CD14-positive monocyte (primary cell): ENCODE measurements at regions not wholly inside any gene's neighbourhood (a gene's known extent, or its start where the extent isn't known, plus 50 kb on each side); places are given as distances from the start of the nearest gene placed in this dataset.

Source experiments
- DNase-seq, 3 donors: peaks; one replicate each; pipeline ENCODE4 v3.0.0-alpha.2; 2011 to 2022
- H2AFZ ChIP-seq: 2 replicates; pipeline ENCODE4 v1.6.0; 2012; ENCODE audit warnings: mild to moderate bottlenecking, low read depth, low read length, inconsistent platforms; ENCODE audit not compliant: insufficient read depth, poor library complexity, severe bottlenecking
- H3K27ac ChIP-seq, 2 donors: 1 replicate in 1 of 2; 2 replicates in 1 of 2; pipeline ENCODE4 v1.5.1; 2012 to 2013; ENCODE audit warnings: low read length in 2 of 2, control low read depth in 1 of 2, inconsistent platforms in 1 of 2, low read depth in 1 of 2, mild to moderate bottlenecking in 1 of 2
- H3K27me3 ChIP-seq, 2 donors: one replicate each; pipeline versions ENCODE4 v1.6.0 to v1.6.1; 2011 to 2013; ENCODE audit warnings: low read length in 2 of 2; ENCODE audit not compliant: control insufficient read depth in 2 of 2, insufficient read depth in 2 of 2
- H3K36me3 ChIP-seq, 2 donors: replicated peaks in 1 of 2; 1 replicate in 1 of 2; 2 replicates in 1 of 2; pipeline versions ENCODE4 v1.5.1 to v1.6.1; 2012 to 2013; ENCODE audit warnings: low read length in 2 of 2, control low read depth in 1 of 2, inconsistent platforms in 1 of 2, mild to moderate bottlenecking in 1 of 2; ENCODE audit not compliant: insufficient read depth in 2 of 2, control insufficient read depth in 1 of 2
- H3K4me1 ChIP-seq, 2 donors: 1 replicate in 1 of 2; 2 replicates in 1 of 2; pipeline versions ENCODE4 v1.5.1 to v1.6.1; 2012 to 2013; ENCODE audit warnings: low read length in 2 of 2, control low read depth in 1 of 2, inconsistent platforms in 1 of 2, mild to moderate bottlenecking in 1 of 2, moderate library complexity in 1 of 2; ENCODE audit not compliant: insufficient read depth in 2 of 2, control insufficient read depth in 1 of 2
- H3K4me2 ChIP-seq: replicated peaks from 2 replicates; pipeline ENCODE3; 2012; ENCODE audit warnings: low read length, moderate library complexity, mild to moderate bottlenecking; ENCODE audit not compliant: poor library complexity, severe bottlenecking; ENCODE audit errors: extremely low read depth
- H3K4me3 ChIP-seq, 3 experiments: fragments of 200-600 bp in 1 of 3; sonication (generic) in 1 of 3; replicated peaks in 1 of 3; 1 replicate in 2 of 3; 2 replicates in 1 of 3; pipeline ENCODE4 v1.5.1; 2011 to 2013; ENCODE audit warnings: low read length in 3 of 3, mild to moderate bottlenecking in 3 of 3, control low read depth in 2 of 3, low read depth in 2 of 3, inconsistent platforms in 1 of 3, moderate library complexity in 1 of 3
- H3K79me2 ChIP-seq: 2 replicates; pipeline ENCODE4 v1.6.0; 2012; ENCODE audit warnings: mild to moderate bottlenecking, control low read depth, inconsistent platforms, low read length, moderate library complexity; ENCODE audit not compliant: insufficient read depth
- H3K9ac ChIP-seq: 2 replicates; pipeline ENCODE4 v1.6.0; 2017; ENCODE audit warnings: low read length, mild to moderate bottlenecking; ENCODE audit not compliant: insufficient read depth, poor library complexity, severe bottlenecking
- H3K9me3 ChIP-seq, 2 donors: replicated peaks in 1 of 2; 1 replicate in 1 of 2; 2 replicates in 1 of 2; pipeline versions ENCODE4 v1.5.1 to v1.6.1; 2012 to 2013; ENCODE audit warnings: low read length in 2 of 2, control low read depth in 1 of 2; ENCODE audit not compliant: control insufficient read depth in 1 of 2, insufficient read depth in 1 of 2
- H4K20me1 ChIP-seq: 2 replicates; pipeline ENCODE4 v1.6.0; 2012; ENCODE audit warnings: mild to moderate bottlenecking, low read length, control low read depth, moderate library complexity; ENCODE audit not compliant: insufficient read depth
- H3K27ac Mint-ChIP-seq, 7 donors: one replicate each; pipeline ENCODE4 v1.8.0; 2020; ENCODE audit warnings: mild to moderate bottlenecking in 7 of 7, mixed read lengths in 7 of 7, moderate library complexity in 6 of 7, inconsistent platforms in 2 of 7
- H3K27me3 Mint-ChIP-seq, 3 donors: one replicate each; pipeline ENCODE4 v1.8.0; 2021 to 2022; ENCODE audit warnings: low read depth in 3 of 3, mild to moderate bottlenecking in 3 of 3, mixed read lengths in 3 of 3, moderate library complexity in 3 of 3, inconsistent platforms in 1 of 3
- H3K36me3 Mint-ChIP-seq, 2 donors: one replicate each; pipeline ENCODE4 v1.8.0; 2020; ENCODE audit warnings: mixed read lengths in 2 of 2, inconsistent platforms in 1 of 2, mild to moderate bottlenecking in 1 of 2
- H3K4me1 Mint-ChIP-seq: one replicate; pipeline ENCODE4 v1.8.0; 2020; ENCODE audit warnings: mild to moderate bottlenecking, mixed read lengths
- H3K4me3 Mint-ChIP-seq, 2 donors: one replicate each; pipeline ENCODE4 v1.8.0; 2020; ENCODE audit warnings: mild to moderate bottlenecking in 2 of 2, mixed read lengths in 2 of 2, moderate library complexity in 1 of 2
- H3K9me3 Mint-ChIP-seq, 7 donors: one replicate each; pipeline ENCODE4 v1.8.0; 2020 to 2022; ENCODE audit warnings: mixed read lengths in 7 of 7, mild to moderate bottlenecking in 6 of 7, moderate library complexity in 6 of 7, inconsistent platforms in 2 of 7
- CTCF ChIP-seq: fragments of 200-600 bp; IDR thresholded peaks from one replicate; pipeline ENCODE4 v1.8.0; 2022; ENCODE audit warnings: antibody characterized with exemption, mild to moderate bottlenecking
- WGBS: methylation state at CpG from one replicate; pipeline ENCODE4 v1.1.5; 2013; ENCODE audit warnings: missing lambda C conversion rate; ENCODE audit not compliant: insufficient coverage; 5-methylcytosine and 5-hydroxymethylcytosine counted together
- intact Hi-C, 2 donors: fragments of 100-400 bp; cut with micrococcal nuclease; formaldehyde crosslinking; loops; one replicate each; pipeline versions ENCODE4 v1.15.0 to v1.15.1; 2023

GRCh38 chr13:65336916-65337315, 1893.2 kb downstream of the PCDH9 start:
- WGBS: 100% methylated on average over 1 of the region's 1 CpG
- Histone ChIP-seq H3K9ac (no peak overlapping the region), H3K79me2 (no peaks in the 10 kb centered on the region), H3K4me1 (no peaks in the 10 kb centered on the region), H3K4me2 (no peak overlapping the region), H3K9me3 (peaks cover 0 to 3% of the 10 kb centered on the region in 2 donors), H3K36me3 (no peaks in the 10 kb centered on the region), H4K20me1 (no peaks in the 10 kb centered on the region), H3K4me3 (no peak overlapping the region), H2AFZ (no peak overlapping the region), H3K27me3 (no peaks in the 10 kb centered on the region), H3K27ac (no peak overlapping the region)
- H3K4me3 Mint-ChIP-seq: no peak overlapping the region
- intact Hi-C loops: no loop called here
- no peaks in the 10 kb centered on the region for H3K4me1 Mint-ChIP-seq
- peaks cover 0 to 7% (median 2%) of the 10 kb centered on the region in 7 donors for H3K9me3 Mint-ChIP-seq
- no peak for TF ChIP-seq CTCF
- H3K36me3 Mint-ChIP-seq: no peaks in the 10 kb centered on the region
- H3K27me3 Mint-ChIP-seq: no peaks in the 10 kb centered on the region
- H3K27ac Mint-ChIP-seq: no peak overlapping the region
- no peak for DNase-seq

GRCh38 chr13:65336087-65336749, 1893.9 kb downstream of the PCDH9 start:
- Mint-ChIP-seq H3K9me3 (peaks cover 0 to 7% (median 2%) of the 10 kb centered on the region in 7 donors), H3K4me1 (no peaks in the 10 kb centered on the region), H3K36me3 (no peaks in the 10 kb centered on the region), H3K27ac (peak overlapping the region in 1 of 7 donors; percentile 46), H3K27me3 (no peaks in the 10 kb centered on the region), H3K4me3 (no peak overlapping the region)
- DNase-seq: no peak
- H3K79me2 ChIP-seq: no peaks in the 10 kb centered on the region
- no peak overlapping the region for H2AFZ ChIP-seq
- no peaks in the 10 kb centered on the region for H3K36me3 ChIP-seq
- H3K27me3 ChIP-seq: no peaks in the 10 kb centered on the region
- no peak overlapping the region for H3K4me2 ChIP-seq
- 65% methylated on average over 5 of the region's 9 CpGs for WGBS
- no peaks in the 10 kb centered on the region for H3K4me1 ChIP-seq
- intact Hi-C loops: no loop called here
- TF ChIP-seq CTCF: no peak
- H3K4me3 ChIP-seq: no peak overlapping the region
- no peak overlapping the region for H3K27ac ChIP-seq
- H3K9ac ChIP-seq: no peak overlapping the region
- peaks cover 0 to 3% of the 10 kb centered on the region in 2 donors for H3K9me3 ChIP-seq
- no peaks in the 10 kb centered on the region for H4K20me1 ChIP-seq
